ENCODE measurements at regions not wholly inside any gene's neighbourhood (a gene's known extent, or its start where the extent isn't known, plus 50 kb on each side); places are given as distances from the start of the nearest gene placed in this dataset.

DNA sequence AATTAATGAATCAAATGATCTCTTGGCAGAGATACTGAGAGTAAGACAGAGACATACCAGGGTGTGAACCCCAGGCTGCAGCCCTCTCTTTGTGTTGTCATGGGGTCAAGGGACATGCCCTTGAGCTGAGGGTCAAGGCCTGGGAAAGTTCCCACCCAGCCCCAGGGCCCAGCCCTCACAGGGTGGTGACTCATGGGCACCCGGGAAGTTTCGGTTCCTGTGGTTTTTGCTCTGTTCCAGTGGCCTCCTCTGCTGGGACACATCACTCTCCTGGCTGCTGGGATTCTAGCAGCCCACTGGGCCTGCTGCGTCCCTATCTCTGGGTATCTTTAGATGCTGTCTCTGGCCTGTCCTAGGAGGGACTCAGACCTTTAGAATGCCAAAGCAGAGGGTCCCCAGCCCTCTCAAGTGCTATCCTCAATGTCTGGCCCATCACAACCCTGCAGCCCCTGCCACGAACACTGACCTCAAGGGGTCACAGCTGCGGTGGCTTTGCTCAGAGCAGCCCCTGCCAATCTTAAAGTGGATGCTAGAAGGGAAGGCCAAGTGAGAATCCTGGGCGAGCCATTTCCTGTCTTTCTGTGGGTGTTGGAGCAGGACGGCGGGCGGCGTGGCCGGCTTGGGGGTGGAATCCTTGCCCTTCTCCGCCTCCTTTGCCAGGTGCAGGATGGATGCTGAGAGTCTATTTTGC, 148.4 kb upstream of the TLE3 start:
- TF ChIP-seq, protein P1, sequence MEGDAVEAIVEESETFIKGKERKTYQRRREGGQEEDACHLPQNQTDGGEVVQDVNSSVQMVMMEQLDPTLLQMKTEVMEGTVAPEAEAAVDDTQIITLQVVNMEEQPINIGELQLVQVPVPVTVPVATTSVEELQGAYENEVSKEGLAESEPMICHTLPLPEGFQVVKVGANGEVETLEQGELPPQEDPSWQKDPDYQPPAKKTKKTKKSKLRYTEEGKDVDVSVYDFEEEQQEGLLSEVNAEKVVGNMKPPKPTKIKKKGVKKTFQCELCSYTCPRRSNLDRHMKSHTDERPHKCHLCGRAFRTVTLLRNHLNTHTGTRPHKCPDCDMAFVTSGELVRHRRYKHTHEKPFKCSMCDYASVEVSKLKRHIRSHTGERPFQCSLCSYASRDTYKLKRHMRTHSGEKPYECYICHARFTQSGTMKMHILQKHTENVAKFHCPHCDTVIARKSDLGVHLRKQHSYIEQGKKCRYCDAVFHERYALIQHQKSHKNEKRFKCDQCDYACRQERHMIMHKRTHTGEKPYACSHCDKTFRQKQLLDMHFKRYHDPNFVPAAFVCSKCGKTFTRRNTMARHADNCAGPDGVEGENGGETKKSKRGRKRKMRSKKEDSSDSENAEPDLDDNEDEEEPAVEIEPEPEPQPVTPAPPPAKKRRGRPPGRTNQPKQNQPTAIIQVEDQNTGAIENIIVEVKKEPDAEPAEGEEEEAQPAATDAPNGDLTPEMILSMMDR (IDR thresholded peaks at IDR 0.05; ENCODE audit: poor library complexity, severe bottlenecking): no peak
- no peak for TF ChIP-seq SMC3 (conservative IDR thresholded peaks at IDR 0.05; ENCODE audit: poor library complexity)
- no peak for TF ChIP-seq POLR2AphosphoS5 (IDR thresholded peaks at IDR 0.05)
- no peak for TF ChIP-seq EZH2 (IDR thresholded peaks at IDR 0.05; ENCODE audit: borderline replicate concordance, insufficient read depth, low read length, poor library complexity, severe bottlenecking)

Measured in neural cell (in vitro differentiated cells).